ENCODE measurements at regions not wholly inside any gene's neighbourhood (a gene's known extent, or its start where the extent isn't known, plus 50 kb on each side); places are given as distances from the start of the nearest gene placed in this dataset.

DNA sequence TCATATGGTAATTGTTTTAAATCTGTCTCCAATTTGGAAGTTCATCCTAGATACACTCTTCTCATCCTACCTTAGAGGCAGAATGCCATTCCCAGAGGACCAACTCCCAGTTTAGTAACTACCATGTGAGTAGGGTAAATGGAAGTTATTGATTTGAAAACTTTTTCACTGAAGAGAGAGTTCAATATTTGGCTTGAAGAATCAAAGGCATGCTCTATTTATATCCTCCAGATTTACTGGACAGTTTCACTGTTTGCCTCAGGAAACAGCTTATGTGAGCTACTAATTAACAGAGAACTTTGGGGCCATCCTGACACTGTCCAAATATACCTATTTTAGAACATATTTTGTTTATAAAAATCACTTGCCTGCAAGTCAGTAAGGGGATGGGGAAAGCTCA, 607.2 kb upstream of the GYPC start:
- TF ChIP-seq EZH2phosphoT487 (IDR thresholded peaks at IDR 0.05; ENCODE audit: low read depth, severe bottlenecking, unreplicated experiment) = no peak
- TF ChIP-seq EZH2 (IDR thresholded peaks at IDR 0.05; ENCODE audit: borderline replicate concordance) = no peak
- no peak for TF ChIP-seq CTCF (IDR thresholded peaks at IDR 0.05; ENCODE audit: poor library complexity)
